Prostate gland (tissue), 2 donors: ENCODE measurements at regions not wholly inside any gene's neighbourhood (a gene's known extent, or its start where the extent isn't known, plus 50 kb on each side); places are given as distances from the start of the nearest gene placed in this dataset.

Experiments
- POLR2AphosphoS5 ChIP-seq: sonication (generic); formaldehyde crosslinking; IDR thresholded peaks from one replicate; pipeline ENCODE4 v1.6.1; 2017; ENCODE audit warnings: antibody characterized with exemption
- TF ChIP-seq, protein P1 (sequence below), 4 experiments: fragments of 200-600 bp in 2 of 4; fragments of 450-650 bp in 2 of 4; sonication (generic) in 2 of 4; IDR thresholded peaks; 1 replicate in 3 of 4; 2 replicates in 1 of 4; pipeline ENCODE4 v1.5.1; 2016 to 2019; ENCODE audit warnings: antibody characterized with exemption in 4 of 4, mild to moderate bottlenecking in 2 of 4, moderate library complexity in 2 of 4

DNA sequence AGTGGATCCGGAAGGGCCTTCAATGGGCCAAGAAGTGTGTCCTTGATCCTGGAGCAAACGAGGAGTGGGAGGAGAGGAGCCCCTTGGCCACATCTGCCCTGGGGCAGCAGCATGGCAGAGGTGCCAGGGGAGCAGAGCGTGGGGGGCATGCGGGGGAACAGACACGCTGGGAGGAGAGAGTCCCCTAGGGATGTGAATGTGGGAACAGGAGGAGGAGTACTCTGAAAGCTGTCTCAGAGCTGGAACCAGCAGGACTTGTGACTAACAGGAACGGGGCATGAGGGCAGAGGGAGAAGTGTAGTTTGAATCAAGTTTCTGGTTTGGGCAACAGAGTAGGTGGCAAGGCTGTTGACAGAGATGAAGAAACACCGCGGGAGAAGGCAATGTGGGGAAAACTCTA is 54.5 kb upstream of the SLC35C1 start:
- TF ChIP-seq, protein P1, sequence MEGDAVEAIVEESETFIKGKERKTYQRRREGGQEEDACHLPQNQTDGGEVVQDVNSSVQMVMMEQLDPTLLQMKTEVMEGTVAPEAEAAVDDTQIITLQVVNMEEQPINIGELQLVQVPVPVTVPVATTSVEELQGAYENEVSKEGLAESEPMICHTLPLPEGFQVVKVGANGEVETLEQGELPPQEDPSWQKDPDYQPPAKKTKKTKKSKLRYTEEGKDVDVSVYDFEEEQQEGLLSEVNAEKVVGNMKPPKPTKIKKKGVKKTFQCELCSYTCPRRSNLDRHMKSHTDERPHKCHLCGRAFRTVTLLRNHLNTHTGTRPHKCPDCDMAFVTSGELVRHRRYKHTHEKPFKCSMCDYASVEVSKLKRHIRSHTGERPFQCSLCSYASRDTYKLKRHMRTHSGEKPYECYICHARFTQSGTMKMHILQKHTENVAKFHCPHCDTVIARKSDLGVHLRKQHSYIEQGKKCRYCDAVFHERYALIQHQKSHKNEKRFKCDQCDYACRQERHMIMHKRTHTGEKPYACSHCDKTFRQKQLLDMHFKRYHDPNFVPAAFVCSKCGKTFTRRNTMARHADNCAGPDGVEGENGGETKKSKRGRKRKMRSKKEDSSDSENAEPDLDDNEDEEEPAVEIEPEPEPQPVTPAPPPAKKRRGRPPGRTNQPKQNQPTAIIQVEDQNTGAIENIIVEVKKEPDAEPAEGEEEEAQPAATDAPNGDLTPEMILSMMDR (IDR thresholded peaks at IDR 0.05) = no peak
- no peak for TF ChIP-seq POLR2AphosphoS5
